ENCODE measurements at regions not wholly inside any gene's neighbourhood (a gene's known extent, or its start where the extent isn't known, plus 50 kb on each side); places are given as distances from the start of the nearest gene placed in this dataset.

- no peak for DNase-seq
These were observed 218.1 kb downstream of the SP3 start for GRCh38 chr2:173747035-173747434.

GRCh38 chr2:173749315-173749714, 215.9 kb downstream of the SP3 start:
- DNase-seq, result no peak

DNA sequence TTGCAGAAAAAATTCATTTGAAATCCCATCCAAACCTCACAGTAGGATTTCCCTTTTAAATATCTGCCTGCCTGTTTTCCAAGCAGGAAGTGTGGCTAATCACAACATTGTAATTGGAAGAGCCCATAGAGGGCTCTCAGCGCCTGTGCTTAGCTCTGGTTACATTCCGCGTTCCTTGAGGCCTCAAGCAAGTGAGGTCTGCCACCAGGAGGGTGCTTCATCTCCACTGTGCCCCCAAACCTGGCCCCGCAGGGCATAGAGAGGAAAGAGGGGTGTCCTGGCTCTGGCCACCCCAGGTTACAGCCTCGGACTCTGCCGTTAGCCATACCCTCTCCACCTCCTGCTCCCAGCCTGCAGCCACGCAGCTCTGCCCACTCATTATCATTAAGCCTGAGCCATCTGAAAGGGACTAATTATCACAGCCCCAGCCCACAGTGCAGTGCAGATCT, 214.8 kb downstream of the SP3 start:
- no peak for DNase-seq

GRCh38 chr2:173750831-173751230, 214.3 kb downstream of the SP3 start:
- no peak for DNase-seq

DNA sequence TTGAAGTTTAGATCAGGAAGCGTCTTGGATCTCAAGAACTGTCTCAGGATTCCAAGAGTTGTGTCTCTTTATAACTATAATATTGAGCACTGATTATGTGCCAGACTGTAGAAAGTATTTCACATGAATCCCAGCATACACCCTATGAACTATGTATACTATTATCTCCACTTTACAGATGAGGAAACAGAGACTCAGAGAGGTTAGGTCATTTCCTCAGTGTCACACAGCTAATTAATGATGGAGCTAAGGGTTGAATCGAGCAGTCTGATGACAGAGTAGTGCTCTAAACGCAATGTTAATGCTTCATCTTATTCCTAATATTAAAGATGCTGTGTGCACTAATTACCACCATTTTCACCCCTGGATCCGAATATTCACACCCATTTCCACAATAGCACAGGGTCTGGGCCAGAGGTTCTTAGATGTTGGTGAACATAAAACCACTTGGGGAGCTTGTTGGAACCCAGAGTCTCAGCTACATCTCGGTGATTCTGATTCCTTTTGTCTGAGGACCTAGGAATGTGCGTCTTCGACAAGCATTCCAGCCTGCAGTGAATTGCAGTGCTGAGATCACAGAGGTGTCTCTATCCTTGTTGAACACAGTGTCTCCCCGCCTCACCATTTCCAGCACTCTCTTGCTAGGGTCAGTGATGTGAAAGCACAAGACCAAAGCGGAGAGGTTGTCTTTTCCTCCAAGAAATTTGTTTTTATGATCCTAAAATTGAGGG, 213.8 kb downstream of the SP3 start:
- DNase-seq, result no peak

DNA sequence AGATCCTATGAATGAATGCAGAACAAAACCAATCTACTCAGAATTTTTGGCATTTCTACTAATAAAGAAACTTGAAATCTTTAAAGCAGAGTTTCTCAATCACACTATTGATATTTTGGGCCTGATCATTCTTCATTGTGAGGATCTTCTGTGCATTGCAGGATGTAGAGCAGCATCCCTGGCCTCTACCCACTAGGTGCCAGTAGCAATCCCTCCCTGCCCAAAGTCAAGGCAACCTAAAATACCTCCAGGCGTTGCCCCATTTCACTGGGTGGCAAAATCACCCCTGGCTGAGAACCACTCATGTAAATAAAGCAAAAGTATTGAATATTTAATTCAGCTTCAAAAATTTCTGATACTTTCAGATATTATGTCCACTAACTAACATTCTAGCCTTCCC, 213.0 kb downstream of the SP3 start:
- no peak for DNase-seq

GRCh38 chr2:173753441-173753840, 211.7 kb downstream of the SP3 start:
- no peak for DNase-seq

DNA sequence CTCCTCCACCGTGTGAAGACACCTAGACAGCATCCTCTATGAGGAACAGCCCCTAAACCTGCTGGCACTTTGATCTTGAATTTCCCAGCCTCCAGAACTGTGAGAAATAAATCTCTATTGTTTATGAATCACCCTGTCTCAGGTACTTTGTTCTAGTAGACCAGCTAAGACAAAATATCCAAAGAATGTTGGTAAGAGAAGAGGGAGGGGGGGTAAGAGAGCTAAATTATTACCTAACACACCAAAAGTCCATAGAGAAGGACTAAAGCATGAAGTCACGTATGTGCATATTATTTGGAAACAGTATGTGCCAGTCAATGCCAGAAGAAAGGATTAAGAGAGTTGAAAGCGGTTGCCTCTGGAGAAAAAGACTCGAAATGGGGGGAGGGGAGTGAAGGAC, 211.0 kb downstream of the SP3 start:
- DNase-seq, result no peak

GRCh38 chr2:173754837-173755236, 210.3 kb downstream of the SP3 start:
- DNase-seq, result no peak

DNA sequence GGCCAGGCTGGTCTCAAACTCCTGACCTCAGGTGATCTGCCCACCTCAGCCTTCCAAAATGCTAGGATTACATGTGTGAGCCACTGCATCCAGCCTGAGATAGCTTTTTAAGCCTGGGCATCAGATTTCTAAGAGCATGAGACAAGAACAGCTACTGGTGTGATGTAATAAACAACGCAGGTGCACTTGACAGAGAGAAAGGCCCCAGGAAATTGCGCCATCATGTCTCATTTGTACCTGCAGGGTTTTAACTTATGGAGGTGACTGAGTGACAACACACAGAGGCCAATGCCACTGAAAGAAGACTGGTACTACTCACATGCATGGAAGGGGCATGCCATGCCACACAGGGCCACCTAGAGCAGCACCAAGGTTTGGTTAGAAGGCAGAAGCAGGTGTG, 209.4 kb downstream of the SP3 start:
- no peak for DNase-seq

DNA sequence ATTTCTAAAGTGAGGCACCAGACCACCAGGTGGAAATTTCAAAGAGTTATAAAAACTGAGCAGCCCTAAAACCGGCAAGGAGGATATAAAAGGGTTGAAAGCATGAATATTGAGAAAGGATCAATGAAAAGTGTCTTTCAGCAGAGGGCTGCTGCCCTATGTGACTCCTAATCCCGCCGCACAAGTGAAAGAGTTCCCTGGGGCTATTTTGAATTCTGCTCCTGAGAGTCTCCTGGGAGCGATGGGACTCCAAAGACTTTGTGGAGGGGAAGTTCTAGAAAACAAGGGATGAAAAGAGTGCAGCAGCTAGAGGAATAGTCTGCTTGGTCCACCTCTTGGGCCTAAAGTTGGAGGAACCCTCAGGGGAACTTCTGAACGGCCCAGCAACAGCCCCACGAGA, 205.2 kb downstream of the SP3 start:
- DNase-seq, result no peak

- DNase-seq, result no peak
These were observed 204.6 kb downstream of the SP3 start for GRCh38 chr2:173760553-173760952.

DNA sequence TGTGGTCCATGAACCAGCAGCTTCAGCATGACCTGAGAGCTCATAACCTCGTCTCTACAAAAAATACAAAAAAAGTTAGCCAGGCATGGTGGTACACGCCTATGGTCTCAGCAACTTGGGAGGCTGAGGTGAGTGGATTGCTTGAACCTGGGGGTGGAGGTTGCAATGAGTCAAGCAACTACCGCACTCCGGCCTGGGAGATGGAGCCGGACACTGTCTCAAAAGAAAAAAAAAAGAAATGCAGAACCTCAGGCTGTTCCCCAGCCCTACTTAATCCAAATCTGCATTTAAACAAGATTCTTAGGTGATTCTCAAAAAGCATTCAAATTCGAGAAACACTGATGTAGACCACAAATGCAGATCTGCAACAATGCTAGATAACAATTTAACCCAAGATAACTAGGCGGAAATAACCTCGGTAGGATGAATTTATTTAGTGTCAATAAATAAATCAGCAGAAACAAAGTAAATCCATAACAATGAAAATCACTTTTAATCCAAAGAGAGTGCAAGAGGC, 203.5 kb downstream of the SP3 start:
- no peak for DNase-seq

- no peak for DNase-seq
These were observed 203.0 kb downstream of the SP3 start for GRCh38 chr2:173762221-173762620.

DNA sequence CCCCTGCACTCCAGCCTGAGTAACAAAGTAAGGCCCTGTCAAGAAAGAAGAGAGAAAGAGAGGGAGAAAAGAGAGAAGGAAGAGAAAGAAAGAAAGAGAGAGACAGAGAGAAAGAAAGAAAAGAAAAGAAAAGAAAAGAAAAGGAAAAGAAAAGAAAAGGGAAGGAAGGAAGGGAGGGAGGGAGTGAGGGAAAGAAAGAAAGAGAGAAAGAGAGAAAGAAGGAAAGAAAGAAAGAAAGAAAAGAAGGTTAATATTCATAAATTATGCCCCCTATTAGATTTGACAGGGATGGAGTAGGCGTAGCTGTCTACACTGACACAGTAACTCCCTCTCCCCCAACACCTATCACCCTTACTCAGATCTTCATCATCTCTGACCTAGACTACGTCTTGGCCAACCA, 202.3 kb downstream of the SP3 start:
- DNase-seq, result no peak

GRCh38 chr2:173763641-173764040, 201.5 kb downstream of the SP3 start:
- no peak for DNase-seq

DNA sequence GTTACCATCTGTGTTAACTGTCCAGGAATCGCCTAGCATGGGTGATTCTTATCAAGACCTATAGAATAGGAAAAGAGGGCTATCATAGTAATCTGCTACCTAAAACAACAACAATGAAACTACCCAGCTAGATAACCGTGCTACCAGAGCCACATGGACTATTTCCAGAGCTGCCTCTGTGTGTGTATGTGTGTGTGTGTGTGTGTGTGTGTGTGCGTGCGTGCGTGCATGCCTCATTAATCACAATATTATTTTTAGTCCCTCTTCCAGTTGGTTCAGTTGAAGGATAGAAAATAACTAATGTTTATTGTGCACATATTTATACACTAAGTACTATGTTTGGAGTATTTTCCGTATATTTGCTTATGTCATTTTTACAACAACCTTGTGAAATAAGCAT, 201.1 kb downstream of the SP3 start:
- DNase-seq, result no peak

DNA sequence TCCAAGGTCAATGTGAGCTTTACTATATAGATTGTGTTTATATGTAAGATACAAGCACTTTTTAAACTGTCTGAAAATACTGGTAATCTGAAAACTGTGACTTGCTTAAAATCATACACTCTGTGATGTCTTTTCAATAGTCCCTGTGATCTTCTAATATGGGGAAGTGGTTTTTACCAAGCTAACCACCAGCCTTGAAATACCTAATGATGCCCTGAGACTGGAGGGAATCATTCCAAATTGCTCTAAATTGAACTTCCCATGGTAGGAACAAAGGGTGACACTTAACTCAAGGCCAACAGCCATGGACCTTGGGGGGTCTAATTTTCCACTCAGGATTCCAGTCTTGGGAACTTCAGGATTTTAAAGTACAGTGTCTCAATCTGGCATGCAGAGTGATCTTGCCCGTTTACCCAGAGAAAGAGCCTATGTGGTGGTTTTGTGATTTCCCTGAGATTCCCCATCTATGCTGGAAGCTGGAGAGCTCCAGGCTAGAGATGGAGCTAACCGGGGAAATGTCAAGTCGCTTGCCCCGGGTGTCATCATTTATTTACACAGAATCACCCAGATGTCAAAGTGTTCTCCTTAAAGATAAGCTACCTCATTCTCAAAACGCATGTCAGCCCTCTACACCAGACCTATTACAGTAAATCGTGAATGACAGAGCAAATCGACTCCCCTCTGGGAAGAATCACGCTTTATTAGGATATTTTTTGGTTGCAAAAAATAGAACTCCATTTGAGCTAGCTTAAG, 198.5 kb downstream of the SP3 start:
- peak; percentile 76 for DNase-seq

DNA sequence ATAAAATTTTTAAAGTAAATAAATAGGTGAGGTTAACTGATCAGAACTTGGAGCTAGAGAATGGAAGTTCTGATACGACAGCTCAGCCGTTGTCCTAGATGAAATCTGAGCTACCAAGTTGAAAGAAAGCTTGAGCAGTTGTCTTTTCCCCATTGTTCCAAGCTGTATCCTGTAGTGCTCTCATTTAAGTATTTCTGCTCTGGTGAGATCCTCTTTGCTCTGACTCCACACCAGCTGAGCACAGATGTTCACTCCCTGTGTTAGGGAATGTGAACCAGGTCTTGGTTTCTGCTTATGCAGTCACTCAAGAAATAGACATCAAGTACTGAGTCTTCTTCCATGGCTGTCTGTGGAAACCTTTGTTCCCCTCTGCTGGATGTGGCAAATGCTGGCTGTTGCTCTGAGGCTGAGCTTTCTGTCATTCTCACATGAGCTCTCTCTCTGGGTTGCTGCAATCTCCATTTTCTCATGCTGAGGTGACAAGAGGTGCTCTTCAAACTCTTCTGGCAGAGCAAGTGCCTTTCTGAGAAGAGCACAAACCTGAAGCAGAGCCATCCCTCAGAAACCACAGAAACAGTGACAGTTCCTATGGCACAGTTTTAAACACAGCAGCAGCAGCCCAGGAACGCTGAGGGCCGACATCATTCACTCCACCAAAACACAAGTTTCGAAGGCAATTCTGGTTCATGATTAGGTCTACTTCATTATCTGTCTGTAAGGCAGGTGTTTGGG, 194.1 kb downstream of the SP3 start:
- no peak for DNase-seq

- DNase-seq, result no peak
These were observed 193.0 kb downstream of the SP3 start for GRCh38 chr2:173772205-173772604.

DNA sequence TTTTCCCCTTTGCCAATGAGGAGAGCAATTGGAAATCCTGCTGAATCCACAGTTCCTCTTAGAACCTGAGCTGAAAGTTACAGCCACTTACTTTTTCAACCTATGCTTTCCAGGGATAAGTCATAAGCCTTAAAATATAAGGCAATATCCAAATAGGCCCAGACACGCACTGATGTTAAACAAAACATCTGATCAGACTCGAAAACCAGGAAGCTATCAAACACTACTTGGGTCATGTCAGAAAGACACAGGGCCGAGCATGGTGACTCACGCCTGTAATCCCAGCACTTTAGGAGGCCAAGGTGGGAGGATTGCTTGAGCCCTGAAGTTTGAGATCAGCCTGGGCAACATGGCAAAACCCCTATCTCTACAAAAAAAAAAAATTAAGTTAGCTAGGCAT, 192.1 kb downstream of the SP3 start:
- DNase-seq, result no peak

DNA sequence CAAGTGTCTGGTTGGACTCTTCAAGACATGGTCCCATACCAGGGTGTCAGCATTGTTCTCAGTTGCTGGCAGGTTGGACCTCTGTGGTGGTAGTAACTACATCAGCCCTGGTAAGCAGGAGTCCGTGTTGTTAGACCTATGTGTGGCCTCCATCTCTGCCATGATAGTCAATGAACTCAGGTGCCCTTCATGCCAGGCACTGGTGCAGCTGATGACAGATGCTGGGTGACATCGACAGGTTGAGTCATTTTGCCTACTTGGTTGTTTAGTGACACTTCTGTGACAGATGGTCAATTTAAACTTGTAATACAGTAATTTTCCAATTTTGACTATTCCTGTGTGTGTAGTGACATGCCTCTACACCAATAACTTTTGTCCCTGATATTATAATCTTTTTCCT, 189.7 kb downstream of the SP3 start:
- no peak for DNase-seq

- no peak for DNase-seq
These were observed 182.5 kb downstream of the SP3 start for GRCh38 chr2:173782681-173783080.

DNA sequence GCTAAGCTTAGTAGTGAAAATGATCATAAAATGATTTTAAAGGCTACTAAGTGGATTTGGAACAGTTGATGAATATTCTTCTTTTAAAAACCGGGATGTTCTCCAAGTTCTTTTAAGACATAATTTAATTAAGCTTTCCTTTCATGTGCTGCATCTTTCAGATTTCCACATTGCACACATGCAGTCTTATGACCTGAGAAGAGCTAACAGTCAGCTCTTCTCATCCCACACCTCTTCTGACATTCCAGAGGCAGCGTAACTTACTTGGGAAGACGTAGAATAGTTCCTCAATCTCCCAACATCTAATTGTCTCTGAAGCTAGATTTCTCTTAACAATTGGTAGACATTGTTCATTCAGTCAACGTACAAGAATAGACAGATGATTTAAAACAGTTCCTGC, 181.8 kb downstream of the SP3 start:
- DNase-seq, result no peak

All from NCI-H2227 treated with DMSO at 0.1 percent for 48 hours (cell line).